Activated T-cell treated with anti-CD3 and anti-CD28 coated beads, Interleukin-2, amount 50 U/mL, for 72 hours (primary cell): ENCODE measurements at regions not wholly inside any gene's neighbourhood (a gene's known extent, or its start where the extent isn't known, plus 50 kb on each side); places are given as distances from the start of the nearest gene placed in this dataset.
A peak's percentile ranks its signal among the peaks of the same experiment; 100 is the strongest.
"Not testable (repeated sequence)": the region's sequence is repeated elsewhere in the genome, so short reads cannot be mapped to it uniquely, and the experiment has no call there.

Experiments used
- ATAC-seq, 2 donors: fragments of 150-1000 bp; cut with Tn5 transposase; replicated peaks in 1 of 2; 2 replicates each; pipeline ENCODE4 v1.10.0; 2021; ENCODE audit warnings: moderate library complexity in 2 of 2, mild to moderate bottlenecking in 1 of 2
- DNase-seq, 2 donors: peaks; one replicate each; pipeline ENCODE4 v3.0.0; 2021 to 2022; ENCODE audit warnings: mixed read lengths in 1 of 2
- H3K27ac Mint-ChIP-seq: one replicate; pipeline ENCODE4 v1.8.0; 2022; ENCODE audit warnings: mild to moderate bottlenecking, moderate library complexity, mixed read lengths
- H3K27me3 Mint-ChIP-seq: one replicate; pipeline ENCODE4 v1.8.0; 2022; ENCODE audit warnings: low read depth, mixed read lengths
- H3K36me3 Mint-ChIP-seq, 2 donors: one replicate each; pipeline ENCODE4 v1.8.0; 2022; ENCODE audit warnings: mixed read lengths in 2 of 2, mild to moderate bottlenecking in 1 of 2; ENCODE audit not compliant: insufficient read depth in 2 of 2
- H3K4me1 Mint-ChIP-seq: one replicate; pipeline ENCODE4 v1.8.0; 2022; ENCODE audit warnings: low read depth, mixed read lengths
- H3K4me3 Mint-ChIP-seq, 2 donors: one replicate each; pipeline ENCODE4 v1.8.0; 2022; ENCODE audit warnings: mild to moderate bottlenecking in 2 of 2, mixed read lengths in 2 of 2, moderate library complexity in 2 of 2
- H3K9me3 Mint-ChIP-seq, 2 donors: one replicate each; pipeline ENCODE4 v1.8.0; 2022; ENCODE audit warnings: mixed read lengths in 2 of 2

- H3K9me3 Mint-ChIP-seq: no peaks in the 10 kb centered on the region
- DNase-seq (no peak), ATAC-seq (no peak)
- no peak overlapping the region for H3K4me3 Mint-ChIP-seq
- H3K36me3 Mint-ChIP-seq: no peaks in the 10 kb centered on the region
- peaks cover 5% of the 10 kb centered on the region for H3K27me3 Mint-ChIP-seq
- no peak overlapping the region for H3K27ac Mint-ChIP-seq
- no peaks in the 10 kb centered on the region for H3K4me1 Mint-ChIP-seq
Observed at GRCh38 chr3:40899286-40899712, 300.0 kb upstream of the CTNNB1 start.

- no peaks in the 10 kb centered on the region for H3K4me1 Mint-ChIP-seq
- H3K27ac Mint-ChIP-seq: no peak overlapping the region
- peaks cover 0 to 3% of the 10 kb centered on the region in 2 donors for H3K36me3 Mint-ChIP-seq
- peaks cover 0 to 4% of the 10 kb centered on the region in 2 donors for H3K9me3 Mint-ChIP-seq
- ATAC-seq (no peak), DNase-seq (no peak)
- H3K27me3 Mint-ChIP-seq: no peaks in the 10 kb centered on the region
- H3K4me3 Mint-ChIP-seq: no peak overlapping the region
Observed at GRCh38 chr3:40901298-40901697, 298.0 kb upstream of the CTNNB1 start.

GRCh38 chr3:40901796-40902195, 297.5 kb upstream of the CTNNB1 start:
- Mint-ChIP-seq H3K27me3 (no peaks in the 10 kb centered on the region), H3K27ac (no peak overlapping the region), H3K4me3 (no peak overlapping the region), H3K36me3 (peaks cover 0 to 3% of the 10 kb centered on the region in 2 donors), H3K9me3 (peaks cover 0 to 4% of the 10 kb centered on the region in 2 donors), H3K4me1 (no peaks in the 10 kb centered on the region)
- ATAC-seq (no peak), DNase-seq (no peak)

- not testable (repeated sequence) for DNase-seq, H3K36me3 Mint-ChIP-seq, H3K27ac Mint-ChIP-seq, H3K4me3 Mint-ChIP-seq, ATAC-seq, H3K27me3 Mint-ChIP-seq, H3K9me3 Mint-ChIP-seq, H3K4me1 Mint-ChIP-seq
Observed at GRCh38 chr3:40907907-40908465, 291.3 kb upstream of the CTNNB1 start.

- H3K36me3 Mint-ChIP-seq: peaks cover 0 to 3% of the 10 kb centered on the region in 2 donors
- DNase-seq (no peak), ATAC-seq (no peak)
- H3K27ac Mint-ChIP-seq: no peak overlapping the region
- no peaks in the 10 kb centered on the region for H3K4me1 Mint-ChIP-seq
- H3K9me3 Mint-ChIP-seq: peaks cover 0 to 4% of the 10 kb centered on the region in 2 donors
- peaks cover 10% of the 10 kb centered on the region for H3K27me3 Mint-ChIP-seq
- H3K4me3 Mint-ChIP-seq: no peak overlapping the region
Observed at GRCh38 chr3:40908612-40909011, 290.7 kb upstream of the CTNNB1 start.

- H3K4me1 Mint-ChIP-seq: no peaks in the 10 kb centered on the region
- ATAC-seq (no peak), DNase-seq (no peak)
- no peak overlapping the region for H3K27ac Mint-ChIP-seq
- H3K36me3 Mint-ChIP-seq: no peaks in the 10 kb centered on the region
- H3K27me3 Mint-ChIP-seq: peaks cover 10% of the 10 kb centered on the region
- no peaks in the 10 kb centered on the region for H3K9me3 Mint-ChIP-seq
- H3K4me3 Mint-ChIP-seq: no peak overlapping the region
Observed at GRCh38 chr3:40911264-40911663, 288.0 kb upstream of the CTNNB1 start.

- no peak for DNase-seq
- no peak for ATAC-seq
Observed at GRCh38 chr3:40911928-40912327, 287.4 kb upstream of the CTNNB1 start.

GRCh38 chr3:40912461-40912860, 286.8 kb upstream of the CTNNB1 start:
- H3K27me3 Mint-ChIP-seq: peaks cover 15% of the 10 kb centered on the region
- no peaks in the 10 kb centered on the region for H3K9me3 Mint-ChIP-seq
- ATAC-seq (no peak), DNase-seq (no peak)
- no peak overlapping the region for H3K4me3 Mint-ChIP-seq
- no peaks in the 10 kb centered on the region for H3K4me1 Mint-ChIP-seq
- no peaks in the 10 kb centered on the region for H3K36me3 Mint-ChIP-seq
- H3K27ac Mint-ChIP-seq: no peak overlapping the region

More at GRCh38 chr3:40911928-40912327, 287.4 kb upstream of the CTNNB1 start:
- peaks cover 12% of the 10 kb centered on the region for H3K27me3 Mint-ChIP-seq
- no peaks in the 10 kb centered on the region for H3K4me1 Mint-ChIP-seq
- H3K27ac Mint-ChIP-seq: no peak overlapping the region
- H3K36me3 Mint-ChIP-seq: no peaks in the 10 kb centered on the region
- H3K4me3 Mint-ChIP-seq: no peak overlapping the region
- no peaks in the 10 kb centered on the region for H3K9me3 Mint-ChIP-seq

GRCh38 chr3:40913192-40913591, 286.1 kb upstream of the CTNNB1 start:
- H3K4me1 Mint-ChIP-seq: no peaks in the 10 kb centered on the region
- H3K27me3 Mint-ChIP-seq: peaks cover 15% of the 10 kb centered on the region
- H3K27ac Mint-ChIP-seq: no peak overlapping the region
- ATAC-seq (no peak), DNase-seq (no peak)
- no peaks in the 10 kb centered on the region for H3K36me3 Mint-ChIP-seq
- no peak overlapping the region for H3K4me3 Mint-ChIP-seq
- no peaks in the 10 kb centered on the region for H3K9me3 Mint-ChIP-seq

- Mint-ChIP-seq H3K4me3 (no peak overlapping the region), H3K27ac (no peak overlapping the region), H3K36me3 (no peaks in the 10 kb centered on the region), H3K9me3 (no peaks in the 10 kb centered on the region), H3K27me3 (peaks cover 15% of the 10 kb centered on the region), H3K4me1 (no peaks in the 10 kb centered on the region)
- no peak for DNase-seq
- ATAC-seq: no peak
Observed at GRCh38 chr3:40913641-40914040, 285.7 kb upstream of the CTNNB1 start.

- H3K4me1 Mint-ChIP-seq: no peaks in the 10 kb centered on the region
Observed at GRCh38 chr3:40914475-40914874, 284.8 kb upstream of the CTNNB1 start.

GRCh38 chr3:40915346-40915865, 283.9 kb upstream of the CTNNB1 start:
- H3K4me3 Mint-ChIP-seq: no peak overlapping the region
- H3K9me3 Mint-ChIP-seq: no peaks in the 10 kb centered on the region
- no peak overlapping the region for H3K27ac Mint-ChIP-seq
- H3K36me3 Mint-ChIP-seq: no peaks in the 10 kb centered on the region
- DNase-seq (no peak), ATAC-seq (no peak)
- no peaks in the 10 kb centered on the region for H3K4me1 Mint-ChIP-seq
- H3K27me3 Mint-ChIP-seq: peaks cover 14% of the 10 kb centered on the region

More at GRCh38 chr3:40914475-40914874, 284.8 kb upstream of the CTNNB1 start:
- H3K9me3 Mint-ChIP-seq: no peaks in the 10 kb centered on the region
- ATAC-seq: no peak
- H3K36me3 Mint-ChIP-seq: no peaks in the 10 kb centered on the region
- no peak for DNase-seq
- peaks cover 15% of the 10 kb centered on the region for H3K27me3 Mint-ChIP-seq
- H3K27ac Mint-ChIP-seq: no peak overlapping the region
- H3K4me3 Mint-ChIP-seq: no peak overlapping the region

- H3K27ac Mint-ChIP-seq: no peak overlapping the region
- no peaks in the 10 kb centered on the region for H3K4me1 Mint-ChIP-seq
- H3K4me3 Mint-ChIP-seq: no peak overlapping the region
- H3K36me3 Mint-ChIP-seq: no peaks in the 10 kb centered on the region
- ATAC-seq (peak in 1 of 2 donors; percentile 45), DNase-seq (no peak)
- H3K27me3 Mint-ChIP-seq: peaks cover 16% of the 10 kb centered on the region
- no peaks in the 10 kb centered on the region for H3K9me3 Mint-ChIP-seq
Observed at GRCh38 chr3:40920041-40920440, 279.3 kb upstream of the CTNNB1 start.

GRCh38 chr3:40921251-40921650, 278.1 kb upstream of the CTNNB1 start:
- Mint-ChIP-seq H3K27me3 (peaks cover 25% of the 10 kb centered on the region), H3K9me3 (no peaks in the 10 kb centered on the region), H3K4me3 (no peak overlapping the region), H3K36me3 (no peaks in the 10 kb centered on the region), H3K27ac (no peak overlapping the region), H3K4me1 (no peaks in the 10 kb centered on the region)
- no peak for ATAC-seq
- no peak for DNase-seq
